ENCODE measurements at regions not wholly inside any gene's neighbourhood (a gene's known extent, or its start where the extent isn't known, plus 50 kb on each side); places are given as distances from the start of the nearest gene placed in this dataset.

- H3K4me1 ChIP-seq, result no peaks in the 10 kb centered on the region
These were observed 167.0 kb upstream of the SAMSN1 start for GRCh38 chr21:14713109-14713508.

DNA sequence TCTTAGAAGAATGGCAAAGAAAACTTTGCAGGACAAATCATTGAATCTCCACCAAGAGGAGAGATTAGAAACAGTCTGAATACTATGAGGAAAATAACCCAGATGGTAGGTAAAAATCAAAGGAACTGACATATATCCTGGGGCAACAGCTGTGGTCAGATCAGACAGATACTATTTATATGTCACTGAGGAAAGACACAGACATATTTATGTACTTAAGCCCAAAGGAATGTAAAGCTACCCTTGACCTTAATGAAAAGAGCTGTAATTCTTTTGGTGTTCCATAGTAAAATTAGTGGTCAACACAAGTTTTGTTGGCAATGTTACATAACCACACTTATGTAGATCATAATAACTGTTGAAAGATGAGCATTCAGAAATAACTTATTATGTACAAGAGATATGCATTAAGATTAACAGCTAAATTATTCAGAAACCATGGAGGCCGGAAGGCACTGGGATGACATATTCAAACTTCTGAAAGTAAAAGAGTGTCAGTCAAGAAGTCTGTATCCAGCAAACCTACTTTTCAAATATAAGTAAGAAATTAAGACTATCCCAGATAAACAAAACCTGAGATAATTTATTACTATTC, 166.1 kb upstream of the SAMSN1 start:
- intact Hi-C loops (cut with DNase I), result no loop called here
- no peak for ATAC-seq

More at GRCh38 chr21:14713109-14713508, 167.0 kb upstream of the SAMSN1 start:
- TF ChIP-seq, protein P1, sequence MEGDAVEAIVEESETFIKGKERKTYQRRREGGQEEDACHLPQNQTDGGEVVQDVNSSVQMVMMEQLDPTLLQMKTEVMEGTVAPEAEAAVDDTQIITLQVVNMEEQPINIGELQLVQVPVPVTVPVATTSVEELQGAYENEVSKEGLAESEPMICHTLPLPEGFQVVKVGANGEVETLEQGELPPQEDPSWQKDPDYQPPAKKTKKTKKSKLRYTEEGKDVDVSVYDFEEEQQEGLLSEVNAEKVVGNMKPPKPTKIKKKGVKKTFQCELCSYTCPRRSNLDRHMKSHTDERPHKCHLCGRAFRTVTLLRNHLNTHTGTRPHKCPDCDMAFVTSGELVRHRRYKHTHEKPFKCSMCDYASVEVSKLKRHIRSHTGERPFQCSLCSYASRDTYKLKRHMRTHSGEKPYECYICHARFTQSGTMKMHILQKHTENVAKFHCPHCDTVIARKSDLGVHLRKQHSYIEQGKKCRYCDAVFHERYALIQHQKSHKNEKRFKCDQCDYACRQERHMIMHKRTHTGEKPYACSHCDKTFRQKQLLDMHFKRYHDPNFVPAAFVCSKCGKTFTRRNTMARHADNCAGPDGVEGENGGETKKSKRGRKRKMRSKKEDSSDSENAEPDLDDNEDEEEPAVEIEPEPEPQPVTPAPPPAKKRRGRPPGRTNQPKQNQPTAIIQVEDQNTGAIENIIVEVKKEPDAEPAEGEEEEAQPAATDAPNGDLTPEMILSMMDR (IDR thresholded peaks at IDR 0.05), result no peak
- H3K9me3 ChIP-seq, result peaks cover 0 to 13% of the 10 kb centered on the region in 2 donors
- intact Hi-C loops (cut with DNase I), result no loop called here
- H3K36me3 ChIP-seq, result no peaks in the 10 kb centered on the region
- no peak for DNase-seq
- H3K27me3 ChIP-seq, result no peaks in the 10 kb centered on the region
- no peak for ATAC-seq
- no peak overlapping the region for H3K27ac ChIP-seq
- no peak overlapping the region for H3K4me3 ChIP-seq

DNA sequence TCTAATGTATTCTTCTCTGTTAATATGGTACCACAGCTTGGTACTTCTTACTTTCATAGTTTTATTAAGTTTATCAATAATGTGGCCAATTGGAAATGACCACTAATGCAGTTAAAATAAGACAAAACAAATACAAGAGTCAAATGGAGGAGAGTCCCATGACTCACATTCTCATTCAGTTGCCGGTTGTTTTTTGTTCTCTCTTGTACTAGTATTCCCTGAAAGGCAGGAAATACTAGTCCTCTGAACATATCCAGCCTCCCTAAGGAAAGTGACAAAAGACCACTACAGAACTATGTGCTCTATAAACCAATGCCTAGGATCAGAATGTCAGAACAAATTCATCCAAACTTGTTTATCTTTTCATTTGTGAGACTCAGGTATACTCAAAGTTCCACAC, 165.2 kb upstream of the SAMSN1 start:
- no peaks in the 10 kb centered on the region for H3K27me3 ChIP-seq
- ATAC-seq (no peak), DNase-seq (no peak)
- H3K36me3 ChIP-seq, result no peaks in the 10 kb centered on the region
- no peak overlapping the region for H3K27ac ChIP-seq
- peaks cover 0 to 13% of the 10 kb centered on the region in 2 donors for H3K9me3 ChIP-seq
- no peaks in the 10 kb centered on the region for H3K4me1 ChIP-seq
- intact Hi-C loops (cut with DNase I), result no loop called here
- TF ChIP-seq, protein P1 (IDR thresholded peaks at IDR 0.05), result no peak
- no peak overlapping the region for H3K4me3 ChIP-seq

More for the DNA sequence above, 166.1 kb upstream of the SAMSN1 start:
- DNase-seq, result no peak
- H3K27me3 ChIP-seq, result no peaks in the 10 kb centered on the region
- TF ChIP-seq, protein P1 (IDR thresholded peaks at IDR 0.05), result no peak
- no peaks in the 10 kb centered on the region for H3K36me3 ChIP-seq
- no peaks in the 10 kb centered on the region for H3K4me1 ChIP-seq
- no peak overlapping the region for H3K27ac ChIP-seq
- H3K9me3 ChIP-seq, result peaks cover 0 to 13% of the 10 kb centered on the region in 2 donors
- no peak overlapping the region for H3K4me3 ChIP-seq

DNA sequence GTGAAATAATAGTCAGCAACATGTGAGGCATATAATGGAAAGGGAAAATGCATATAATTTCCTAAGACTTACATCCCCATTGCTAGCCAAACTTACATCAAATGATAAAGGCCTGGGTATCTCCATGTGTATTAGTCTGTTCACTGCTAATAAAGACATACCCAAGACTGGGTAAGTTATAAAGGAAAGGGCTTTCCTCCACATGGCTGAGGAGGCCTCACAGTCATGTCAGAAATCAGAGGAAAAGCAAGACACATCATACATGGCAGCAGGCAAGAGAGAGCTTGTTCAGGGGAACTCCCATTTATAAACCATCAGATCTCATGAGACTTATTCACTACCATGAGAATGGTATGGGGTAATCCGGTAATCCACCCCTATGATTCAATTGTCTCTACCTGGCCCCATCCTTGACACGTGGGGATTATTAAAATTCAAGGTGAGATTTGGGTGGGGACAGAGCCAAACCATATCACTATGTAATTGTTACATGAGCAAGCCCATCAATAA, 161.5 kb upstream of the SAMSN1 start:
- intact Hi-C loops (cut with DNase I), result no loop called here
- Histone ChIP-seq H3K4me1 (no peaks in the 10 kb centered on the region), H3K27me3 (no peaks in the 10 kb centered on the region), H3K36me3 (no peaks in the 10 kb centered on the region), H3K27ac (no peak overlapping the region), H3K9me3 (peaks cover 0 to 7% of the 10 kb centered on the region in 2 donors), H3K4me3 (no peak overlapping the region)
- no peak for DNase-seq
- ATAC-seq, result no peak
- TF ChIP-seq, protein P1 (IDR thresholded peaks at IDR 0.05), result no peak

DNA sequence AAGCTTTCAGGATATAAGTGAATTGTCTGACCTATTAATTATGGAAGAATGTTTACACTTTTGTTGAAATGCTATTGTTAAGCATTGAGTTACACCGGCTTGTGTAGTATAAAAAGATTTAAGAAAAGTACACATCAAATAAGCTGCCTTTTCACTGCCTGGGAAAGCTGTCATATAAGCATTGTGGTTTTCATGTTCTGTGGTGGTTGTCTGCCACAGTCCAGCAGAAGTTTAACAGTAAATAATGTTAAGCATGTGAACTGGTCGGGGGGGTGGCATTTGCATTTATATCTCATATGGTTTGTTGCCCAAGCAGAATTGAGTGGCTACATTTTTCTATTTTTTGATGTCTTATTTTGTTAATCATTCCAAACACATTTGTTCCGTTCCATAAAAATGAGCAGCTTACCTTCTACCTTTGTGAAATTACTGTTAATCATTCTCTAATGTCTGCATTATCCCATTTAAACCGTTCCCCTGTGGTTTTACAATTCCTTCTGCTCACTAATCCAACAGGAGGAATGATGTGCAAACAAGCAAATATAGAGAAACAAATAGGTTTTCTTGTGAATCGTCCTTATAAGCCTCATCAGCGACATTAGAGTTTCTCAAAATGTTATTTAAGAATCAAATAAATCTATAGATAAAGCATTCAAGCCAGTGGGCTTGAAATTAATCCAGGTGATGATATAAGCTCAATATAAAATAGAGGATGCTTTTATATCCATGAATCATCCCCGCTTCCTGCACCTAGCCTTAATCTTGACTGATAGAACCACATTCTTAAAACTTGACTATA, 160.8 kb upstream of the SAMSN1 start:
- DNase-seq (no peak), ATAC-seq (no peak)
- peaks cover 0 to under 1% of the 10 kb centered on the region in 2 donors for H3K9me3 ChIP-seq
- H3K4me3 ChIP-seq, result no peak overlapping the region
- TF ChIP-seq, protein P1 (IDR thresholded peaks at IDR 0.05), result no peak
- H3K36me3 ChIP-seq, result no peaks in the 10 kb centered on the region
- intact Hi-C loops (cut with DNase I), result no loop called here
- no peak overlapping the region for H3K27ac ChIP-seq
- H3K27me3 ChIP-seq, result no peaks in the 10 kb centered on the region
- no peaks in the 10 kb centered on the region for H3K4me1 ChIP-seq
